GM06990 (cell line): ENCODE measurements at regions not wholly inside any gene's neighbourhood (a gene's known extent, or its start where the extent isn't known, plus 50 kb on each side); places are given as distances from the start of the nearest gene placed in this dataset.

Experiments
- DNase-seq: peaks from one replicate; pipeline ENCODE4 v3.0.0-alpha.2; 2011; ENCODE audit not compliant: insufficient read length; ENCODE audit errors: extremely low read depth
- H3K27me3 ChIP-seq: replicated peaks from 2 replicates; pipeline ENCODE4 v1.6.0; 2011; ENCODE audit warnings: low read length; ENCODE audit not compliant: control insufficient read depth, insufficient read depth
- H3K36me3 ChIP-seq: 2 replicates; pipeline ENCODE4 v1.5.1; 2011; ENCODE audit warnings: low read length; ENCODE audit not compliant: control insufficient read depth, insufficient read depth
- H3K4me3 ChIP-seq: replicated peaks from 2 replicates; pipeline ENCODE4 v1.5.1; 2011; ENCODE audit warnings: low read depth, mild to moderate bottlenecking, control low read depth, low read length
- TF ChIP-seq, protein P1 (sequence below): IDR thresholded peaks from 2 replicates; pipeline ENCODE4 v1.5.1; 2011; ENCODE audit warnings: low read length, control low read depth, mild to moderate bottlenecking, inconsistent platforms; ENCODE audit not compliant: insufficient read depth, poor library complexity, severe bottlenecking

DNA sequence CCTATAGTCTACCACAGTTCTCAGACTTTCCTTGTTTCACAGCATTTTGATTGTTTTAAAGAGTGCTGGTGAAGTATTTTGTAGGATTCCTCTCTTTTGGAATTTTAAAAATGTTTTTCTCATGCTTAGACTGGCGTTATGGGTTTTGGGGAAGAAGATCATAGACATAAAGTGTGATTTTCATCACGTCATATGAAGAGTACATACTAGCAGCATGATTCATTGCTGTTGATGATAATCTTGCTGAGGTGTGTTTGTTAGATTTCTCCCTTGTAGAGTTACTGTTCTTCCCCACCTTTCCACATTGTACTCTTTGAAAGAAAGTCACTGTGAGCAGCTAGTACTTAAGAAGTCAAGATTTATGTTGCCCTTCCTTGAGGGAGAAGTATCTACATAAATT, 396.1 kb upstream of the GNPDA2 start:
- Histone ChIP-seq H3K4me3 (no peak overlapping the region), H3K36me3 (no peaks in the 10 kb centered on the region), H3K27me3 (no peaks in the 10 kb centered on the region)
- TF ChIP-seq, protein P1, sequence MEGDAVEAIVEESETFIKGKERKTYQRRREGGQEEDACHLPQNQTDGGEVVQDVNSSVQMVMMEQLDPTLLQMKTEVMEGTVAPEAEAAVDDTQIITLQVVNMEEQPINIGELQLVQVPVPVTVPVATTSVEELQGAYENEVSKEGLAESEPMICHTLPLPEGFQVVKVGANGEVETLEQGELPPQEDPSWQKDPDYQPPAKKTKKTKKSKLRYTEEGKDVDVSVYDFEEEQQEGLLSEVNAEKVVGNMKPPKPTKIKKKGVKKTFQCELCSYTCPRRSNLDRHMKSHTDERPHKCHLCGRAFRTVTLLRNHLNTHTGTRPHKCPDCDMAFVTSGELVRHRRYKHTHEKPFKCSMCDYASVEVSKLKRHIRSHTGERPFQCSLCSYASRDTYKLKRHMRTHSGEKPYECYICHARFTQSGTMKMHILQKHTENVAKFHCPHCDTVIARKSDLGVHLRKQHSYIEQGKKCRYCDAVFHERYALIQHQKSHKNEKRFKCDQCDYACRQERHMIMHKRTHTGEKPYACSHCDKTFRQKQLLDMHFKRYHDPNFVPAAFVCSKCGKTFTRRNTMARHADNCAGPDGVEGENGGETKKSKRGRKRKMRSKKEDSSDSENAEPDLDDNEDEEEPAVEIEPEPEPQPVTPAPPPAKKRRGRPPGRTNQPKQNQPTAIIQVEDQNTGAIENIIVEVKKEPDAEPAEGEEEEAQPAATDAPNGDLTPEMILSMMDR: no peak
- DNase-seq: no peak

DNA sequence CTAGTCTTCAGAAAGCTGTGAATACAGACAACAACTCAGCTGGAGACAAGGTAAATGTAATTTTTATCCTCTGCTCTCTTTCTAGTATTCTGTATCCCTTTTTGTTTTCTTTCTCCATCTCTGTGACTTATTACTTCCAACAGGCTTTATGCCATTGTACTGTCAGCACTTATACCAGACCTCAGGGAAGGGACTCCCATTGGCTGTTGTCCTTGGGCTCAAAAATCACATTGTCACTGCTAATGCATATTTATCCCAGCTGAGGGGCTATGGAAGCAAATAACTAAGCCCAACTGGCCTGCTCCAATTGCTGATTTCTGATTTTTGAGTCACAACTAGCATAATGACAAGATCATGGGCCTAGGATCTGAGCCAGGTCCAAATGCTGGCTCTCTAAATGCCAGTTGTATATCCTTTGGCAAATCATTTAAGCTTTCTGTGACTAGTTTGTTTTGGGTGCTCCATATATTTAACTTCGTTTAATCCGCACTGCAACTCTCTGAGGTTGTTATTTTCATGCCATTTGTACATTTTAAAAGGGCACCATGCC, 395.1 kb upstream of the GNPDA2 start:
- Histone ChIP-seq H3K27me3 (no peaks in the 10 kb centered on the region), H3K36me3 (no peaks in the 10 kb centered on the region), H3K4me3 (no peak overlapping the region)
- TF ChIP-seq, protein P1: no peak
- DNase-seq: no peak

DNA sequence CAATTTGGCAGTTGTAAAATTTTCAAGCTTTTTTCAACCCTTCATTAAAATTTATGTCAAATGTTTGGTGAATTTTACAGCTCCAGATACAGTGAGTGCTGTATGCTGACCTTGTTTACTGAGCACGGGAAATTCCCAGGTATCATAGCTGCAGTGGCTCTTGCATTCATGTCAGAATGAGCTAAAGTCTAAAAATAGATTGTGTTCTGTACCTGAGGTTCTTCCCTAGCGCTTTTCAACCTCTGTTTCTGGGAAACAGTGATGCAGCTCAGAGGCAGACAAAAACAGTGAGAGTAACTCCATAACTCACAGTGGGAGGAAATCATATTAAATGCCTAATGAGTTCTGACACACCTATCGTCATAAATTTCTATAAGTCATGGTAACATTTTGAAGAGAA, 393.8 kb upstream of the GNPDA2 start:
- DNase-seq: no peak
- TF ChIP-seq, protein P1: no peak
- H3K4me3 ChIP-seq: peak overlapping the region; percentile 14; the same call in 1 of the 2 replicates
- H3K36me3 ChIP-seq: no peaks in the 10 kb centered on the region
- no peaks in the 10 kb centered on the region for H3K27me3 ChIP-seq

DNA sequence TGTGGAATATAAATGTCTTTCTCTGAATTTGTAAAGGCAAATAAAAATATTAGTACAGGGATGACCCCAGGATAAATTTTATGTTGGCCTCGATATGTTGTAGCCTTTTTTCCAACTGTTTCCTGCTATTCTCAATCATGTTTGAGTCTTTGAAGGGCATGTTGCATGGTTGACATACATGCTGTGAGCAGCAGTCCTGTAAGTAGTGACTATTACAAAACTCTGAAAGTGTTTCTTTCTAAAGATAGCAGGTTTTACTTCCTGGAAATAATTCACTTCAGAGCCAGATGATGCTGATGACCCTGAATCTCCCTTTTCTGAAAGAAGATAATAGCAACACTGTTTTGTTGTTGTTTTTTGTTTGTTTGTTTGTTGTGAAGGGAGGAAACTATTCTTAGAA, 393.0 kb upstream of the GNPDA2 start:
- Histone ChIP-seq H3K4me3 (no peak overlapping the region), H3K36me3 (no peaks in the 10 kb centered on the region), H3K27me3 (no peaks in the 10 kb centered on the region)
- no peak for DNase-seq
- TF ChIP-seq, protein P1: no peak

DNA sequence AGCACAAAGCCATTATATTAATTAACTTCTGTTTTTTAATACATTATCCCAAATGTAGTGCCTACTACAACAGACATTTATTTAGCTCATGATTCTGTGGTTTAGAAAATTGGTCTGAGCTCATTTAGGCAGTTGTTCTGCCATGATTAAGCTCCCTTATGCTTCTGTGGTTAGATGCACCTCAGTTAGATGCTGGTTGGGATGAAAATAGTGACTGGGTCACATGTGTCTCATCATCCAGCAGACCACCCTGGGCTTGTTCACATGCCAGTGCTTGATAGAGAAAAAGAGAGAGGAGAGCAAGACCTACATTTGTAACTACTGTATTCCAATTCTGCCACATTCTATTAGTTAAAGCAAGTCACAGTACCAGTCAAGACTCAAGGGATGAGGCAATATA, 376.4 kb upstream of the GNPDA2 start:
- no peak for DNase-seq
- Histone ChIP-seq H3K4me3 (no peak overlapping the region), H3K36me3 (no peaks in the 10 kb centered on the region), H3K27me3 (no peaks in the 10 kb centered on the region)
- TF ChIP-seq, protein P1: no peak
